CD4-positive, alpha-beta T cell (primary cell): ENCODE measurements at regions not wholly inside any gene's neighbourhood (a gene's known extent, or its start where the extent isn't known, plus 50 kb on each side); places are given as distances from the start of the nearest gene placed in this dataset.

Experiments used
- ATAC-seq: fragments of 200-7000 bp; cut with Tn5 transposase; one replicate; pipeline ENCODE4 v1.10.0; 2022; ENCODE audit warnings: mild to moderate bottlenecking; ENCODE audit not compliant: poor library complexity
- CTCF ChIA-PET: fragments of 350-600 bp; sonication (Branson Sonifier 250); formaldehyde crosslinking; loops from one replicate; lab custom pipeline; 2021; ENCODE audit warnings: antibody characterized with exemption, inconsistent platforms; lab: Charles Lee
- POLR2A ChIA-PET: fragments of 350-600 bp; sonication (Branson Sonifier 250); formaldehyde crosslinking; loops from one replicate; lab custom pipeline; 2021; ENCODE audit warnings: antibody characterized with exemption, inconsistent platforms; lab: Charles Lee
- DNase-seq, 14 experiments: peaks; one replicate each; pipeline ENCODE4 v3.0.0-alpha.2; 2013 to 2020; ENCODE audit warnings: mixed read lengths in 2 of 14
- H3K27ac ChIP-seq, 2 donors: one replicate each; pipeline versions ENCODE4 v1.5.1 to v1.7.0; 2013; ENCODE audit warnings: low read length in 2 of 2, low read depth in 1 of 2, mild to moderate bottlenecking in 1 of 2
- H3K27me3 ChIP-seq, 2 experiments: 1 replicate in 1 of 2; 2 replicates in 1 of 2; pipeline versions ENCODE4 v1.6.1 to v1.7.0; 2013; ENCODE audit warnings: low read length in 2 of 2, control low read depth in 1 of 2, mild to moderate bottlenecking in 1 of 2, moderate library complexity in 1 of 2; ENCODE audit not compliant: insufficient read depth in 2 of 2, control insufficient read depth in 1 of 2
- H3K36me3 ChIP-seq: one replicate; pipeline ENCODE4 v1.6.1; 2013; ENCODE audit warnings: low read length, control low read depth; ENCODE audit not compliant: insufficient read depth
- H3K4me1 ChIP-seq: one replicate; pipeline ENCODE4 v1.6.1; 2013; ENCODE audit warnings: low read length, control low read depth; ENCODE audit not compliant: insufficient read depth
- H3K4me3 ChIP-seq: one replicate; pipeline ENCODE4 v1.5.1; 2013; ENCODE audit warnings: mild to moderate bottlenecking, low read length, moderate library complexity
- H3K9me3 ChIP-seq, 2 experiments: 1 replicate in 1 of 2; 2 replicates in 1 of 2; pipeline versions ENCODE4 v1.6.1 to v1.7.0; 2013; ENCODE audit warnings: low read length in 2 of 2, mild to moderate bottlenecking in 2 of 2, control low read depth in 1 of 2, moderate library complexity in 1 of 2; ENCODE audit not compliant: control insufficient read depth in 1 of 2, insufficient read depth in 1 of 2
- H3K27ac Mint-ChIP-seq: one replicate; pipeline ENCODE4 v1.8.0; 2020; ENCODE audit warnings: mixed read lengths
- H3K27me3 Mint-ChIP-seq: one replicate; pipeline ENCODE4 v1.8.0; 2021; ENCODE audit warnings: mixed read lengths
- H3K36me3 Mint-ChIP-seq: one replicate; pipeline ENCODE4 v1.8.0; 2021; ENCODE audit warnings: low read depth, mixed read lengths
- H3K4me1 Mint-ChIP-seq: one replicate; pipeline ENCODE4 v1.8.0; 2021; ENCODE audit warnings: low read depth, mixed read lengths
- H3K4me3 Mint-ChIP-seq: one replicate; pipeline ENCODE4 v1.8.0; 2020; ENCODE audit warnings: mild to moderate bottlenecking, mixed read lengths
- H3K9me3 Mint-ChIP-seq: one replicate; pipeline ENCODE4 v1.8.0; 2020; ENCODE audit warnings: mixed read lengths
- intact Hi-C, 2 experiments: fragments of 100-400 bp; cut with DNase I in 1 of 2; cut with micrococcal nuclease in 1 of 2; formaldehyde crosslinking; loops; one replicate each; pipeline versions ENCODE4 v1.15.1 to v1.9.0; 2023 to 2025; cut with DNase I, micrococcal nuclease
- TF ChIP-seq, protein P1 (sequence below): fragments of 200-600 bp; IDR thresholded peaks from one replicate; pipeline ENCODE4 v1.8.0; 2022; ENCODE audit warnings: antibody characterized with exemption, mild to moderate bottlenecking

DNA sequence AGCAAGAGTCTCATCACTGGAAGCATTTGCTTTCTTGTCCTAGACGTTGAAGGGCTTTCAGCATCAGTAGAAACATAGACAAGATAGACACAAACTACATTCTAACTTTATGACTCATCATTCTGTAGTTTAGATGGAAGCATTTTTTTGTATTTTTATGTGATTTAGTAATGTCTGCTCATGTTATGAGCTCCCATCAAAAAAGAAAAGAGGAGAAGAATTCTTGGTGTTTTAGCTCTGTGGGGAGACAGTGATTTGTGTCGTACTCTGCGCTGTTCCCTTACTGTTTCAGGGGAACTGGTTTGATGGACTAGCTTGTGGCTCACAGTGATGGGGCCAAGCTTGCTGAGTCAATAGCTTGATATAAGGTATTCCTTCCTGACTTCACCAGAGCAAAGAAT lies 159.2 kb upstream of the WWC1 start:
- Mint-ChIP-seq H3K27ac (no peak overlapping the region), H3K4me1 (no peaks in the 10 kb centered on the region), H3K9me3 (no peaks in the 10 kb centered on the region), H3K36me3 (no peaks in the 10 kb centered on the region), H3K4me3 (no peak overlapping the region), H3K27me3 (peaks cover 8% of the 10 kb centered on the region)
- Histone ChIP-seq H3K27ac (no peak overlapping the region), H3K4me3 (no peak overlapping the region), H3K27me3 (no peaks in the 10 kb centered on the region), H3K36me3 (no peaks in the 10 kb centered on the region), H3K9me3 (no peaks in the 10 kb centered on the region), H3K4me1 (no peaks in the 10 kb centered on the region)
- intact Hi-C loops, result no loop called here
- TF ChIP-seq, protein P1, sequence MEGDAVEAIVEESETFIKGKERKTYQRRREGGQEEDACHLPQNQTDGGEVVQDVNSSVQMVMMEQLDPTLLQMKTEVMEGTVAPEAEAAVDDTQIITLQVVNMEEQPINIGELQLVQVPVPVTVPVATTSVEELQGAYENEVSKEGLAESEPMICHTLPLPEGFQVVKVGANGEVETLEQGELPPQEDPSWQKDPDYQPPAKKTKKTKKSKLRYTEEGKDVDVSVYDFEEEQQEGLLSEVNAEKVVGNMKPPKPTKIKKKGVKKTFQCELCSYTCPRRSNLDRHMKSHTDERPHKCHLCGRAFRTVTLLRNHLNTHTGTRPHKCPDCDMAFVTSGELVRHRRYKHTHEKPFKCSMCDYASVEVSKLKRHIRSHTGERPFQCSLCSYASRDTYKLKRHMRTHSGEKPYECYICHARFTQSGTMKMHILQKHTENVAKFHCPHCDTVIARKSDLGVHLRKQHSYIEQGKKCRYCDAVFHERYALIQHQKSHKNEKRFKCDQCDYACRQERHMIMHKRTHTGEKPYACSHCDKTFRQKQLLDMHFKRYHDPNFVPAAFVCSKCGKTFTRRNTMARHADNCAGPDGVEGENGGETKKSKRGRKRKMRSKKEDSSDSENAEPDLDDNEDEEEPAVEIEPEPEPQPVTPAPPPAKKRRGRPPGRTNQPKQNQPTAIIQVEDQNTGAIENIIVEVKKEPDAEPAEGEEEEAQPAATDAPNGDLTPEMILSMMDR, result no peak
- CTCF ChIA-PET, result no interaction called here
- DNase-seq (no peak), ATAC-seq (no peak)
- POLR2A ChIA-PET, result no interaction called here

DNA sequence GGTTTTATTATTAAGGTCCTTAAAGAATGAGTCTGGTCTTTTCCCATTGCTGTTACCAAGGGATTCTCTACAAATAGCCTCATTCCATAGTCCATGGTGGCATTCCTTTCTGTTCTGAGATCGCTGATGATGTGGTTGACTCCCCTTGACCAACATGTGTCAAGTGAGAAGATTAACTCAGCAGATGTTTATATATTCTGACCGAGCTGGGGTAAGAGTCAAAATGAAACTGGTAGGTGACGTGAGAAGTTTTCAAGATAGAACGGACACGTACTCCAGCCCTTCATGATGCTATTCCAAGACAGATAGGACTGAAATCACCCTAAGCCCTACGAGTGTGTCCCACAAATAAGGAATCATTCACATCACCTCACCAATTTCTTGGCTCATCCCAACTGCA lies 155.5 kb upstream of the WWC1 start:
- Histone ChIP-seq H3K4me1 (no peaks in the 10 kb centered on the region), H3K27ac (no peak overlapping the region), H3K4me3 (no peak overlapping the region), H3K9me3 (no peaks in the 10 kb centered on the region), H3K27me3 (no peaks in the 10 kb centered on the region), H3K36me3 (no peaks in the 10 kb centered on the region)
- ChIA-PET CTCF (no interaction called here), POLR2A (no interaction called here)
- ATAC-seq, result no peak
- H3K4me1 Mint-ChIP-seq, result no peaks in the 10 kb centered on the region
- no peak overlapping the region for H3K27ac Mint-ChIP-seq
- intact Hi-C loops, result no loop called here
- H3K4me3 Mint-ChIP-seq, result no peak overlapping the region
- peaks cover 8% of the 10 kb centered on the region for H3K27me3 Mint-ChIP-seq
- H3K9me3 Mint-ChIP-seq, result no peaks in the 10 kb centered on the region
- TF ChIP-seq, protein P1, result no peak
- no peaks in the 10 kb centered on the region for H3K36me3 Mint-ChIP-seq
- no peak for DNase-seq

DNA sequence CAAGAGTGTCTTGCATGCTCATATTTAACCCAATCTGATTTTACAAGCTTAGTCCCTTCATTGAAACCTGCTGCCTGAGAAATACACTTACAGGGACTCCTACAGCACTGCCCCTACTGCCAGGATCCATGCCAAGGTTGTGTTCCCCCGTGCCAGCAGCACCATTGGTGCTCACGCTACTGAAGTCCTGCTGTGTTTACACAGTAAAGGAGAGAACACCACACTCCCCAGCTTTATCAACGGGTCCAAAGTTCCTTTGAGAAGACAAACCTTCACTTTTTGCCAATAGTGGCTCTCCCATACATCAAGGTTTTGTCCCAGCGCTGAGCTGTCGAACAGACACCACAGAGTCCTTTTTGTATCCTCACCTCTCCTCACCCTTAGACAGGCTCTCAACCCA lies 155.1 kb upstream of the WWC1 start:
- ChIA-PET CTCF (no interaction called here), POLR2A (no interaction called here)
- Mint-ChIP-seq H3K27me3 (peaks cover 8% of the 10 kb centered on the region), H3K9me3 (no peaks in the 10 kb centered on the region), H3K4me3 (no peak overlapping the region), H3K4me1 (no peaks in the 10 kb centered on the region), H3K36me3 (no peaks in the 10 kb centered on the region), H3K27ac (no peak overlapping the region)
- Histone ChIP-seq H3K4me1 (no peaks in the 10 kb centered on the region), H3K9me3 (no peaks in the 10 kb centered on the region), H3K27me3 (no peaks in the 10 kb centered on the region), H3K36me3 (no peaks in the 10 kb centered on the region), H3K27ac (no peak overlapping the region), H3K4me3 (no peak overlapping the region)
- no peak for ATAC-seq
- TF ChIP-seq, protein P1, result no peak
- DNase-seq, result no peak
- intact Hi-C loops, result no loop called here
